ENCODE measurements at regions not wholly inside any gene's neighbourhood (a gene's known extent, or its start where the extent isn't known, plus 50 kb on each side); places are given as distances from the start of the nearest gene placed in this dataset.

GRCh38 chr6:84511929-84512328 lies 252.5 kb downstream of the TBX18 start:
- no peak for TF ChIP-seq POLR2AphosphoS5 (IDR thresholded peaks at IDR 0.05)
- no peak for TF ChIP-seq POLR2A (IDR thresholded peaks at IDR 0.05)
- no peak for TF ChIP-seq CTCF (IDR thresholded peaks at IDR 0.05)
- TF ChIP-seq EP300 (IDR thresholded peaks at IDR 0.05): no peak

Data from stomach (tissue), 4 donors.